Left colon (tissue), 2 donors: ENCODE measurements at regions not wholly inside any gene's neighbourhood (a gene's known extent, or its start where the extent isn't known, plus 50 kb on each side); places are given as distances from the start of the nearest gene placed in this dataset.
"Not testable (repeated sequence)": the region's sequence is repeated elsewhere in the genome, so short reads cannot be mapped to it uniquely, and the experiment has no call there.

ENCODE experiments used
- ATAC-seq: fragments of 200-7000 bp; cut with Tn5 transposase; one replicate; pipeline ENCODE4 v1.9.1; 2020; ENCODE audit warnings: mild to moderate bottlenecking, moderate library complexity
- DNase-seq, 2 donors: peaks; one replicate each; pipeline ENCODE4 v3.0.0-alpha.2; 2020
- intact Hi-C, 2 donors: fragments of 100-400 bp; cut with DNase I in 1 of 2; cut with micrococcal nuclease in 1 of 2; formaldehyde crosslinking; loops; one replicate each; pipeline versions ENCODE4 v1.11.2 to v1.14.0; 2022; cut with DNase I, micrococcal nuclease
- donor health status: DM: no; HTN: no; CAD: no.
- donor health status: DM: yes; HTN: yes; CAD: no.

DNA sequence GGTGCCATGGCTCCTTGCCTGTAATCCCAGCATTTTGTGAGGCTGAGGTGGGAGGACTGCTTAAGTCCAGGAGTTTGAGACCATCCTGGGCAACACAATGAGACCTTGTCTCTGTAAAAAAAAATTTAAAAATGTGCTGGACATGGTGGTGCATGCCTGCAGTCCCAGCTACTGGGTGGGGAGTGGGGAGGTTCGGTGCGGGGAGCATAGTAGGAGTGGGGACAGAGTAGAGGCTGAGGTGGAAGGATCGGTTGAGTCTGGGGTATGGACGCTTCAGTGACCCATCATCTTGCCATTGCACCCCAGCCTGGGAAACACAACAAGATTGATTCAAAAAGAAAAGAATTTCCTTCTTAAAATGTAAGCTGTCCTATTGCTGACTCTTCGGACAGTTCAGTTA is 1490.0 kb upstream of the GBE1 start:
- intact Hi-C loops: no loop called here
- DNase-seq (no peak), ATAC-seq (no peak)

GRCh38 chr3:83250613-83251012 is 1489.2 kb upstream of the GBE1 start:
- intact Hi-C loops: no loop called here
- DNase-seq (no peak), ATAC-seq (no peak)

- intact Hi-C loops: no loop called here
Measured at GRCh38 chr3:83248454-83248853, 1487.0 kb upstream of the GBE1 start.

DNA sequence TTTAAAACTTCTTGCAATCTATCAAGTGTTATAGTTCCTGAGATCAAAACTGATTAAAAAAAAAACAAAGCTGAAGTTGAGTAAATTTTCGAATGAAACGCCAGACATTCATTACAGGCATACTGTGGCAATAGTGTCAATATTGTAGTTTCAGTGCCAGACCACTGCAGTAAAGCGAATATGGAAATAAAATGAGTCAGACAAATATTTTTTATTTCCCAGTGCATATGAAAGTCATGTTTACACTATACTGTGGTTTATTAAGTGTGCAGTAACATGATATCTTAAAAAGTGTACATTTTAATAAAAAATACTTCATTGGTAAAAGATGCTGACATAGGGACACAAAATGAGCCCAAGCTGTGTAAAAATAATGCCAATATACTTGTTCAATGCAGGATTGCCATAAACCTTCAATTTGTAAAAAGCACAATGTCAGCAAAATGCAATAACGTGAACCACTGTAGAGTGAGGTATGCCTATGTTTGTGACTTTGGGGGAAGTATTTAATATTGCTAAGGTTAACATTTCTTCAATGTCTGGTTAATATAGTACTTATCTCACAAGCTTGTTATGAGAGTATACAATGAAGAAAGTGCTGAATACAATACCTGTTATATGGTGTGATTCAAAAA is 1473.9 kb upstream of the GBE1 start:
- intact Hi-C loops: no loop called here
- ATAC-seq (no peak), DNase-seq (no peak)

More at GRCh38 chr3:83248454-83248853, 1487.0 kb upstream of the GBE1 start:
- DNase-seq (no peak), ATAC-seq (no peak)

GRCh38 chr3:83233715-83234114 is 1472.3 kb upstream of the GBE1 start:
- no peak for DNase-seq
- intact Hi-C loops: no loop called here
- no peak for ATAC-seq

GRCh38 chr3:83230841-83231240 is 1469.4 kb upstream of the GBE1 start:
- ATAC-seq (no peak), DNase-seq (no peak)
- intact Hi-C loops: no loop called here

DNA sequence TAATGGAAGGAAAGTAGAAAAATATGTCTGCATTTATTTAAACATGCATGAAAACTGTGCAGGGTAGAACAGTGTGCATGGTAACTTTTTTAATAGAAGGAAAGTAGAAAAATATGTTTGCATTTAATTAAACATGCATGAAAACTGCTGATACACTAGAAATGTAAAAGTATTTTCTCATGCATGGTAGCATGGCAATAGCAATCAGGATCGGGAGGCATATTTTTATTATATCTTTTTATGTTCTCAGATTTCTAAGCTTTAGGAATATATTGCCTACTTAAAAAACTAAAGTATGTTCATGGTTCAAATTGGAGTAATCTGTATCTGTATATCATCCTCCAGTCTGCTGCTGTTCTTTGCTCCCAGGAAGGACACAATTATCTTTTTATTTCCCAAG is 1468.9 kb upstream of the GBE1 start:
- DNase-seq (no peak), ATAC-seq (no peak)
- intact Hi-C loops: no loop called here

- no peak for ATAC-seq
- DNase-seq: no peak
- intact Hi-C loops: no loop called here
Measured at GRCh38 chr3:83226751-83227150, 1465.3 kb upstream of the GBE1 start.

GRCh38 chr3:83224101-83224868 is 1462.8 kb upstream of the GBE1 start:
- ATAC-seq (no peak), DNase-seq (no peak)
- intact Hi-C loops: no loop called here

- ATAC-seq (no peak), DNase-seq (no peak)
- intact Hi-C loops: no loop called here
Measured at GRCh38 chr3:83218383-83219200, 1457.1 kb upstream of the GBE1 start.

- DNase-seq, ATAC-seq, intact Hi-C loops: not testable (repeated sequence)
Measured at GRCh38 chr3:83217595-83218118, 1456.2 kb upstream of the GBE1 start.

GRCh38 chr3:83216919-83217594 is 1455.6 kb upstream of the GBE1 start:
- intact Hi-C loops: no loop called here
- DNase-seq: no peak
- ATAC-seq: no peak

DNA sequence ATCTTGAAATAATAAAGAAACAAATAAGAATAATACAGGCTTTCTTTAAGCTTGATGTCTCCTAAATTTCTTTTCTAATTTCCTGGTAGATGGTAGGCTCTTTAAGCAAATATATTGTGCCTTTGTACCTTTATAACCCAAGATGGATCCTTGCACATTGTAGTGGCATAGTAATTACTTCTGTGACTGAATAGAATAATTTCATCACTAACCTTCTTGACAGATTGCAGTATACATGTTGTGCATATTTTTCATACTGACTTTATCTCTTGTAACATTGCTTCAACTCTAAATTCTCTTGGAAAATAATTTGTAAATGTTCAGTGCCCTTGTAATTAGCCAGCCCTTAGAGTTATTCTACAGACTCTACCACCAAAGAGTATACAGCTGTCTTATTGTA is 1433.8 kb upstream of the GBE1 start:
- ATAC-seq (no peak), DNase-seq (no peak)
- intact Hi-C loops: no loop called here

DNA sequence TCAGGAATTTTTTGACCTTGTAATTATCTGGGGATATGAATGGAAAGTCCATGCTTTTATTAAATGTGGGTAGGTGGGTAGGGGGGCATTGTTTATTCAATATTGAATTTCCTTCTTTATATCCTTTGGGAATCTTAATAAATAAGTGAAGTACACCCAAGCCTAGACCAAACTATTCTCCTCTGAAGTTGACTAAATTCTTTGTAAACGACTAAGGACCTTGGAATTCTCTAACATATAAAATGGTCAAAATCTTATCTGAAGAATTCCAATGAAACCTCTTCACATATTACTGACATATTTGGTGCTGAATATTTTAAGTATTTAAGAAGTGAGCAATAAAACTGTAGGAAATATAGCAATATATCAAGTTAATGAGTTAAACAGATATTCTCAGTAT is 1432.1 kb upstream of the GBE1 start:
- ATAC-seq: no peak
- intact Hi-C loops: no loop called here
- no peak for DNase-seq

DNA sequence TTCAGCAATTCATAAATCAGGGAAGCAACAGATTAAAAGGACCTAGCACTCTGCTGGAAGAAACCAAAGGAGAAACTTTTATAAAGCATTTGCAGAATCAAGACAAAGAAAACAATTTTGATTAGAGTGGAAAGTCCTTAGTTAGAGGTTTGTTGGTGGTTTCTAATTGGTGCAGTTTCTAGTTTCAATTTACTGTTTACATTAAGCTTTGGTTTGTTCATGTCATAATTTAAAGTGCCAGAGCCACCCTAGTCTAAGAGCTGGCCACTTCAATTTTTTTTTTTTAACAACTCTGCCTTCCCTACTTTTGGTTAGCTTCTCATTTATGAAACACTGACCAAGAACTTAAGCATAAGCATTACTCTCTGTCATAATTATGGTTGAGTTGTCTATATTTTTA is 1428.2 kb upstream of the GBE1 start:
- DNase-seq (no peak), ATAC-seq (no peak)
- intact Hi-C loops: no loop called here

DNA sequence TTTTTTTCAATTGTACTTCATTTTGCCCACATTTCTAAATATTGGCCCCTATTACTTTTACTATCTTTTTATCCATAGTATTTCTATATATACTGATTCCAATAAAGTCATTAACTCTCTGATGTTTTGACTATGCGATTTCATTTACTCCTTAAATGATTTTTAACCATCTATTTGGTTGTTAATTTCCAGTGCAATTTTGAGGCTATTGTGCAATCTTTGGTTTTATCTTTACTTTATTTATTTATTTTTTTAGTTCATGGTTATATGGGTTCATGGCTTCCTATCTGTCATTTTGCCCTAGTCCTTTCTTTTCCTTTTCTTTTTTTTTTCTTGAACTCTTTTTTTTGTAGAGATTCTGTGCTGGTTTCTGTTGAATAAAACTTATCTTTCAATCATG is 1408.0 kb upstream of the GBE1 start:
- DNase-seq (no peak), ATAC-seq (no peak)
- intact Hi-C loops: no loop called here

- no peak for ATAC-seq
Measured at GRCh38 chr3:83150896-83151295, 1389.5 kb upstream of the GBE1 start.

GRCh38 chr3:83140983-83141382 is 1379.5 kb upstream of the GBE1 start:
- intact Hi-C loops: no loop called here
- ATAC-seq: no peak
- DNase-seq: no peak

More at GRCh38 chr3:83150896-83151295, 1389.5 kb upstream of the GBE1 start:
- no peak for DNase-seq
- intact Hi-C loops: no loop called here

- no peak for ATAC-seq
- intact Hi-C loops: no loop called here
- no peak for DNase-seq
Measured at GRCh38 chr3:83131236-83131635, 1369.8 kb upstream of the GBE1 start.
